OCI-LY1 (cell line): ENCODE measurements at regions not wholly inside any gene's neighbourhood (a gene's known extent, or its start where the extent isn't known, plus 50 kb on each side); places are given as distances from the start of the nearest gene placed in this dataset.

Source experiments
- H2AFZ ChIP-seq: fragments of 200-600 bp; sonication (generic), shearing (Covaris generic); 2 replicates; pipeline ENCODE4 v1.6.0; 2014; ENCODE audit warnings: antibody characterized with exemption, mild to moderate bottlenecking, low read length
- H3F3A ChIP-seq: fragments of 200-600 bp; sonication (generic), shearing (Covaris generic); 2 replicates; pipeline ENCODE4 v1.6.0; 2014; ENCODE audit warnings: mild to moderate bottlenecking, antibody characterized with exemption, low read length, moderate library complexity; ENCODE audit not compliant: insufficient read depth
- H3K27ac ChIP-seq: fragments of 200-600 bp; sonication (generic); 2 replicates; pipeline ENCODE4 v1.5.1; 2014; ENCODE audit warnings: low read length, mixed run types, mild to moderate bottlenecking, low read depth; ENCODE audit not compliant: poor library complexity, severe bottlenecking
- H3K27me3 ChIP-seq: fragments of 200-600 bp; sonication (generic); 2 replicates; pipeline ENCODE4 v1.6.0; 2014; ENCODE audit warnings: antibody characterized with exemption, mild to moderate bottlenecking, low read length, moderate library complexity; ENCODE audit not compliant: insufficient read depth
- H3K36me3 ChIP-seq: fragments of 200-600 bp; sonication (generic); 2 replicates; pipeline ENCODE4 v1.6.1; 2014; ENCODE audit warnings: mild to moderate bottlenecking, antibody characterized with exemption, low read length, moderate library complexity, mixed read lengths; ENCODE audit not compliant: insufficient read depth
- H3K4me1 ChIP-seq: fragments of 200-600 bp; sonication (generic); 2 replicates; pipeline ENCODE4 v1.5.1; 2014; ENCODE audit warnings: mild to moderate bottlenecking, low read length, moderate library complexity; ENCODE audit not compliant: insufficient read depth, severe bottlenecking
- H3K4me2 ChIP-seq: fragments of 200-600 bp; sonication (generic), shearing (Covaris generic); 2 replicates; pipeline ENCODE4 v1.6.1; 2014; ENCODE audit warnings: low read length
- H3K4me3 ChIP-seq: fragments of 200-600 bp; sonication (generic); 2 replicates; pipeline ENCODE4 v1.5.1; 2014; ENCODE audit warnings: low read length, low read depth, mild to moderate bottlenecking, mixed read lengths; ENCODE audit not compliant: poor library complexity, severe bottlenecking
- H3K79me2 ChIP-seq: fragments of 200-600 bp; shearing (Covaris generic); 2 replicates; pipeline ENCODE4 v1.6.1; 2016; ENCODE audit warnings: mixed run types, low read length, mixed read lengths; ENCODE audit not compliant: insufficient read depth
- H3K9ac ChIP-seq: fragments of 200-600 bp; sonication (generic), shearing (Covaris generic); 2 replicates; pipeline ENCODE4 v1.6.1; 2014; ENCODE audit warnings: mild to moderate bottlenecking, low read length, mixed read lengths
- H3K9me2 ChIP-seq: fragments of 200-600 bp; sonication (generic), shearing (Covaris generic); 2 replicates; pipeline ENCODE4 v1.6.1; 2014; ENCODE audit warnings: low read depth, mild to moderate bottlenecking, low read length, mixed read lengths
- H3K9me3 ChIP-seq: fragments of 200-600 bp; shearing (Covaris generic); 2 replicates; pipeline ENCODE4 v1.6.1; 2014; ENCODE audit warnings: low read length, mixed read lengths
- H4K20me1 ChIP-seq: fragments of 200-600 bp; sonication (generic), shearing (Covaris generic); 2 replicates; pipeline ENCODE4 v1.6.0; 2016; ENCODE audit warnings: mild to moderate bottlenecking, low read length; ENCODE audit not compliant: insufficient read depth
- EZH2 ChIP-seq: fragments of 200-600 bp; sonication (generic), shearing (Covaris generic); IDR thresholded peaks from 2 replicates; pipeline ENCODE4 v1.8.0; 2017; ENCODE audit warnings: borderline replicate concordance, mixed run types, mild to moderate bottlenecking, antibody characterized with exemption, low read length, moderate library complexity, mixed read lengths
- TF ChIP-seq, protein P1 (sequence below): fragments of 200-600 bp; sonication (generic), shearing (Covaris generic); IDR thresholded peaks from 2 replicates; pipeline ENCODE4 v1.5.1; 2017; ENCODE audit warnings: mild to moderate bottlenecking, antibody characterized with exemption, low read length, moderate library complexity, mixed read lengths

DNA sequence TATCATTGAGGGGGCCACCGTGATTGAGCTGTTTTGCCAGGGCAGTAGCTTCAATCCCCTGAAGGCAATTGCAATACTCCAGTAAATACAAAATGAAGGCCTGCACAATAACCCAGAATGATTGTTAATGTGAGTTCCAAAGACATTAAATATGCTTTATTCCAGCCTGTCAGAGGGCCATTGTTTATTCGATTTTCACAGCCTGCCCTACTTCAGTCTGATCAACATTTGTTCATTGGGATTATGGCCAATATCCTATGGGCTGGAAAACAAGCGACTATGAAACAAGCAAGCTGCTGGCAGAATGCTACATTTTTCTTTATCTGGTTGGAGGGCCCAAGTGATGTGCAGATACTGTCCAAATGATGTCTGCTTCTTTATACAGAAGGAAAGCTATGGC is 543.1 kb downstream of the TLE1 start:
- TF ChIP-seq, protein P1, sequence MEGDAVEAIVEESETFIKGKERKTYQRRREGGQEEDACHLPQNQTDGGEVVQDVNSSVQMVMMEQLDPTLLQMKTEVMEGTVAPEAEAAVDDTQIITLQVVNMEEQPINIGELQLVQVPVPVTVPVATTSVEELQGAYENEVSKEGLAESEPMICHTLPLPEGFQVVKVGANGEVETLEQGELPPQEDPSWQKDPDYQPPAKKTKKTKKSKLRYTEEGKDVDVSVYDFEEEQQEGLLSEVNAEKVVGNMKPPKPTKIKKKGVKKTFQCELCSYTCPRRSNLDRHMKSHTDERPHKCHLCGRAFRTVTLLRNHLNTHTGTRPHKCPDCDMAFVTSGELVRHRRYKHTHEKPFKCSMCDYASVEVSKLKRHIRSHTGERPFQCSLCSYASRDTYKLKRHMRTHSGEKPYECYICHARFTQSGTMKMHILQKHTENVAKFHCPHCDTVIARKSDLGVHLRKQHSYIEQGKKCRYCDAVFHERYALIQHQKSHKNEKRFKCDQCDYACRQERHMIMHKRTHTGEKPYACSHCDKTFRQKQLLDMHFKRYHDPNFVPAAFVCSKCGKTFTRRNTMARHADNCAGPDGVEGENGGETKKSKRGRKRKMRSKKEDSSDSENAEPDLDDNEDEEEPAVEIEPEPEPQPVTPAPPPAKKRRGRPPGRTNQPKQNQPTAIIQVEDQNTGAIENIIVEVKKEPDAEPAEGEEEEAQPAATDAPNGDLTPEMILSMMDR: no peak
- TF ChIP-seq EZH2: no peak
- no peak overlapping the region for H2AFZ ChIP-seq

DNA sequence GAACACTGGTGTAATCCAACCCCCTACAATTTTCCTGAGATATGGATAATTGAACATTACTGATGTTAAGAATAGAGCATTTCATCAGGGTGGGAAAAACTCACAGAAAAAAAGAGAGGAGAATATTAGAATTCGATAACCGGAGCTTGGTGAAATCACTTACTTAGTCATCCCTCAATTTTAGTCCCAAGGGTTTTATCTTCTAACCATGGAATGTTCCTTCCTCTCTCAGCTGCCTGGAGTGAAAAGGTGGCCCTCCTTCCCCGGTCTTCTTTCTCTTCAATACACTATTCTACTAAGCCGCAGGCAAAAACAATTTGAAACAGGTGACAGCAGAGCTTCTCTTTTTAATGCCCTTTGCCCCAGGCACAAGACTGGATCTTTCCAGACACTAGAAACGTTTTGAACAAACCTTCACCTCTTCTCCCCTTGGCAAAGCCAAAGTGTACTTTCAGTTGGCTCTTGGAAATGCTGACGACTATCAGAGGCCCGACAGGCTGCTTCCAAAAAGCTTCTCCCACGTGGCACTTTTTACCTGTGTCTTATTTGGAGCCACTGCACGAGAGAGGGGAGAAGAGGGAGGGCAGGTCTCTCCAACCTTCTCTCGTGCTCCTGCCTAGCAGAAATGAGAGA is 543.9 kb downstream of the TLE1 start:
- H3K9ac ChIP-seq: no peak overlapping the region
- no peaks in the 10 kb centered on the region for H4K20me1 ChIP-seq
- no peaks in the 10 kb centered on the region for H3K9me3 ChIP-seq
- H3K36me3 ChIP-seq: no peaks in the 10 kb centered on the region
- no peaks in the 10 kb centered on the region for H3F3A ChIP-seq
- H3K27ac ChIP-seq: no peak overlapping the region
- H3K79me2 ChIP-seq: no peaks in the 10 kb centered on the region
- H3K4me3 ChIP-seq: no peak overlapping the region
- H2AFZ ChIP-seq: no peak overlapping the region
- H3K9me2 ChIP-seq: no peaks in the 10 kb centered on the region
- H3K27me3 ChIP-seq: no peaks in the 10 kb centered on the region
- H3K4me2 ChIP-seq: no peak overlapping the region
- TF ChIP-seq, protein P1: no peak
- TF ChIP-seq EZH2: no peak
- H3K4me1 ChIP-seq: no peaks in the 10 kb centered on the region

More for the DNA sequence above, 543.1 kb downstream of the TLE1 start:
- Histone ChIP-seq H3K9me3 (no peaks in the 10 kb centered on the region), H3K9ac (no peak overlapping the region), H3F3A (no peaks in the 10 kb centered on the region), H3K27me3 (no peaks in the 10 kb centered on the region), H4K20me1 (no peaks in the 10 kb centered on the region), H3K79me2 (no peaks in the 10 kb centered on the region), H3K36me3 (no peaks in the 10 kb centered on the region), H3K4me2 (no peak overlapping the region), H3K27ac (no peak overlapping the region), H3K4me3 (no peak overlapping the region), H3K9me2 (no peaks in the 10 kb centered on the region), H3K4me1 (no peaks in the 10 kb centered on the region)

DNA sequence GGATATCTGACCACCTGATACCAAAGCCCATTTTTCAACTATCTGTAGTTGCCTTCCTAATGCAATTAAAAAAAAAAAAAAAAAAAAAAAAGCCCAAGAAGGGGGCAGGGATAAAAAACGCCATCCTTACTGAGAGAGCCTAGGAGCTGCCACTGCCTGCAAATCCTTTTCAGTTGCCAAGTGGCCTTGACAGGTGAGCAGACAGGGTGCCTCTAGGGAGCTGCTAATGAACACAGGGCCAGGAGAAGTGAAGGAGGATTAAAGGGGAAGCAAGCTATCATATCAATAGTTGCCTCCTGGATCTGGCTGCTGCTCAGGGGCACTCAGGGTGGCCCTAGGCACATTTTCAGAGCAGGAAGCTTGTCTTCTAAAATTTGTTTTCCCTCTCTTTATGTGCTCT is 547.4 kb downstream of the TLE1 start:
- no peak overlapping the region for H3K4me2 ChIP-seq
- H3F3A ChIP-seq: no peaks in the 10 kb centered on the region
- H3K9me3 ChIP-seq: no peaks in the 10 kb centered on the region
- H3K4me3 ChIP-seq: no peak overlapping the region
- no peaks in the 10 kb centered on the region for H3K79me2 ChIP-seq
- no peaks in the 10 kb centered on the region for H3K36me3 ChIP-seq
- no peak overlapping the region for H2AFZ ChIP-seq
- no peaks in the 10 kb centered on the region for H3K4me1 ChIP-seq
- no peaks in the 10 kb centered on the region for H3K27me3 ChIP-seq
- no peak overlapping the region for H3K9ac ChIP-seq
- TF ChIP-seq, protein P1: no peak
- TF ChIP-seq EZH2: no peak
- no peak overlapping the region for H3K27ac ChIP-seq
- H4K20me1 ChIP-seq: no peaks in the 10 kb centered on the region
- no peaks in the 10 kb centered on the region for H3K9me2 ChIP-seq
